ENCODE measurements at regions not wholly inside any gene's neighbourhood (a gene's known extent, or its start where the extent isn't known, plus 50 kb on each side); places are given as distances from the start of the nearest gene placed in this dataset.

GRCh38 chr4:18203966-18204365 lies 182.4 kb upstream of the LCORL start:
- Histone ChIP-seq H3K9me3 (ENCODE audit: control insufficient read depth in 2 of 3, insufficient read depth in 1 of 3, low read length in 3 of 3) (no peaks in the 10 kb centered on the region), H3K4me1 (ENCODE audit: control insufficient read depth in 2 of 3, insufficient read depth in 2 of 3, low read depth in 1 of 3, low read length in 3 of 3) (no peaks in the 10 kb centered on the region), H3K4me3 (ENCODE audit: low read length in 3 of 3) (no peak overlapping the region), H3K27ac (ENCODE audit: low read depth in 2 of 2, low read length in 2 of 2) (no peak overlapping the region), H3K36me3 (ENCODE audit: control insufficient read depth in 2 of 3, insufficient read depth in 3 of 3, low read length in 3 of 3) (no peaks in the 10 kb centered on the region), H3K27me3 (ENCODE audit: control insufficient read depth, insufficient read depth, low read length) (no peaks in the 10 kb centered on the region), H3K9ac (ENCODE audit: low read length in 3 of 3) (no peak overlapping the region)
- FAIRE-seq = no peak
- DNase-seq = no peak
- intact Hi-C loops (cut with DNase I) = no loop called here
- no peak for TF ChIP-seq CTCF (IDR thresholded peaks at IDR 0.05; ENCODE audit: borderline replicate concordance, extremely low read depth, insufficient read depth)

GRCh38 chr4:18202486-18202885 lies 180.9 kb upstream of the LCORL start:
- intact Hi-C loops (cut with DNase I) = no loop called here
- FAIRE-seq (no peak), DNase-seq (no peak)
- H3K9ac ChIP-seq (ENCODE audit: low read length in 3 of 3) = no peak overlapping the region
- no peak for TF ChIP-seq CTCF (IDR thresholded peaks at IDR 0.05; ENCODE audit: borderline replicate concordance, extremely low read depth, insufficient read depth)
- H3K4me1 ChIP-seq (ENCODE audit: control insufficient read depth in 2 of 3, insufficient read depth in 2 of 3, low read depth in 1 of 3, low read length in 3 of 3) = no peaks in the 10 kb centered on the region
- no peak overlapping the region for H3K27ac ChIP-seq (ENCODE audit: low read depth in 2 of 2, low read length in 2 of 2)
- no peaks in the 10 kb centered on the region for H3K27me3 ChIP-seq (ENCODE audit: control insufficient read depth, insufficient read depth, low read length)
- no peaks in the 10 kb centered on the region for H3K9me3 ChIP-seq (ENCODE audit: control insufficient read depth in 2 of 3, insufficient read depth in 1 of 3, low read length in 3 of 3)
- H3K36me3 ChIP-seq (ENCODE audit: control insufficient read depth in 2 of 3, insufficient read depth in 3 of 3, low read length in 3 of 3) = no peaks in the 10 kb centered on the region
- no peak overlapping the region for H3K4me3 ChIP-seq (ENCODE audit: low read length in 3 of 3)

GRCh38 chr4:18201885-18202284 lies 180.3 kb upstream of the LCORL start:
- FAIRE-seq = no peak

More at GRCh38 chr4:18201885-18202284, 180.3 kb upstream of the LCORL start:
- Histone ChIP-seq H3K9me3 (ENCODE audit: control insufficient read depth in 2 of 3, insufficient read depth in 1 of 3, low read length in 3 of 3) (no peaks in the 10 kb centered on the region), H3K36me3 (ENCODE audit: control insufficient read depth in 2 of 3, insufficient read depth in 3 of 3, low read length in 3 of 3) (no peaks in the 10 kb centered on the region), H3K27ac (ENCODE audit: low read depth in 2 of 2, low read length in 2 of 2) (no peak overlapping the region), H3K4me3 (ENCODE audit: low read length in 3 of 3) (no peak overlapping the region), H3K27me3 (ENCODE audit: control insufficient read depth, insufficient read depth, low read length) (no peaks in the 10 kb centered on the region), H3K4me1 (ENCODE audit: control insufficient read depth in 2 of 3, insufficient read depth in 2 of 3, low read depth in 1 of 3, low read length in 3 of 3) (no peaks in the 10 kb centered on the region), H3K9ac (ENCODE audit: low read length in 3 of 3) (no peak overlapping the region)
- TF ChIP-seq CTCF (IDR thresholded peaks at IDR 0.05; ENCODE audit: borderline replicate concordance, extremely low read depth, insufficient read depth) = no peak
- DNase-seq = no peak
- intact Hi-C loops (cut with DNase I) = no loop called here

Data from kidney (tissue), 13 donors.